ENCODE measurements at regions not wholly inside any gene's neighbourhood (a gene's known extent, or its start where the extent isn't known, plus 50 kb on each side); places are given as distances from the start of the nearest gene placed in this dataset.

- no peak for DNase-seq (ENCODE audit: low read depth in 3 of 3)
These were observed 146.5 kb downstream of the SYK start for GRCh38 chr9:90948156-90948555.

- no peak for DNase-seq (ENCODE audit: low read depth in 3 of 3)
These were observed 149.0 kb downstream of the SYK start for GRCh38 chr9:90950600-90950999.

GRCh38 chr9:90953200-90953599 is 151.6 kb downstream of the SYK start:
- no peak for DNase-seq (ENCODE audit: low read depth in 3 of 3)

GRCh38 chr9:90953805-90954204 is 152.2 kb downstream of the SYK start:
- no peak for DNase-seq (ENCODE audit: low read depth in 3 of 3)

DNA sequence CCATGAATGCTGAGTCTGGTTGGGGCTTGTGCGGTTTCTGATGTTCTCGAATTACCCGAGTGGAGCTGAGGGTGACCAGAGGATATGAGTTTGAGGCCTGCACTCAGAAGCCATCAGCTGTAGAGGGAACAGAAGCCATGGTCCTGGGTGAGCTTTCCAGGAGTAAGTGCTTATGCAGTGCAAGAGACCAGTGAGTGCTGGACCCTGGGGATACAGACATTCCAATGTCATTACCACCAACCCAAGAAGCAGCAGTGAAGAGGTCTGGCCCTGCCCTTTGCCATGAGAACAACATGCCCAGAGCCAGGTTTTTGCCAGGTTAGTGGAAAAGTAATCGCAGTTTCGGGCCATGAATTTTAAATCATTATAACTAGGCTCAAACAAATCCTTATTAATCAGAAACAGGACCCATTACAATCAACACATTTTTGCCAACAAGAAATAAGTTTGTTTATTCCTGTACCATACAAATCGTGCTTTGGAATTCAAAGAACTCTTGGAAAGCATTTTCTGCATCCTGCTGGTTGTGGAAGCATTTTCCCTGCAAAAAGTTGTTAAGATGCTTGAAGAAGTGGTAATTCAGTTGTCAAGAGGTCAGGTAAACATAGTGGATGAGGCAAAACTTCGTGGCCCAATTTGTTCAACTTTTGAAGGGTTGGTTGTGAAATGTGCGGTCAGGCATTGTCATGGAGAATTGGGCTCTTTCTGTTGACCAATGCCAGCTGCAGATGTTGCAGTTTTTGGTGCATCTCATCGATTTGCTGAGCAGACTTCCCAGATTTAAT is 154.6 kb downstream of the SYK start:
- no peak for DNase-seq (ENCODE audit: low read depth in 3 of 3)

DNA sequence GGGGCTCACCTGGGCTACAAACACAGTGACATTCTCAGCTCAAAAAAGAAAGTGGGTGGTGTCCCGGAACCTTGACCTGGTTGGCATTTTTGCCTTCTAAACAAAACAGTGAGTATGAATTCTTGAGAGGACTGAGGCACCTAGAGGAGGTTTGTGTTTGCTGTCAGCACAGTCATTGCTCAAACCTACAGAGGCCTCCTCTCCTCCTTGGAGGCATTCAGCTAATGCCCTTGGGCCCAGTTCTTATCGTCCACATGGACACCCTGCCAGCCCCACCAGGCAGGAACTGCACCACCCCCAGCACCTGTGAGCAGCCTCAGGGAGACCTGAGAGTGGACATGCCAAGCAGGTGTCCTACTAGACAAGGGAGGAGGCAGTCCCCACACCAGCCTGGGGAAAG is 156.7 kb downstream of the SYK start:
- DNase-seq (ENCODE audit: low read depth in 3 of 3), result no peak

DNA sequence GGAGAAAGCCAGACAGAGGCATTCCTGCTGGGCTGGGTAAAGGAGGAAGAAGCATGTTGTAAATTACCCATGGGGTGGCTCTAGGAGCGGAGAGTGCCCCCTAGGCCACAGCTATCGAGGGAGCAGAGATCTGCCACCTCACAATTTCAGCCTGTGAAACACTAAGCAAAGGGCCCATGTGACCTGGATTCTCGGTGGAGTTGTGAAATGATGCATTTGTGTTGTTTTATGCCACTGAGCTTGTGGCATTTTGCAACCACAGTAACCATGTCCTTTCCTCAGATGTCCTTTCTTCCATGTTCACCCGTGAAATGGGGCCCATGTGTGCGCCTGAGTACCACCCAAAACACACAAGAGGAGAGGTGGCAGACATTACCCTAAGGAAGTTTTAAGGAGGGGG is 159.3 kb downstream of the SYK start:
- DNase-seq (ENCODE audit: low read depth in 3 of 3), result no peak

DNA sequence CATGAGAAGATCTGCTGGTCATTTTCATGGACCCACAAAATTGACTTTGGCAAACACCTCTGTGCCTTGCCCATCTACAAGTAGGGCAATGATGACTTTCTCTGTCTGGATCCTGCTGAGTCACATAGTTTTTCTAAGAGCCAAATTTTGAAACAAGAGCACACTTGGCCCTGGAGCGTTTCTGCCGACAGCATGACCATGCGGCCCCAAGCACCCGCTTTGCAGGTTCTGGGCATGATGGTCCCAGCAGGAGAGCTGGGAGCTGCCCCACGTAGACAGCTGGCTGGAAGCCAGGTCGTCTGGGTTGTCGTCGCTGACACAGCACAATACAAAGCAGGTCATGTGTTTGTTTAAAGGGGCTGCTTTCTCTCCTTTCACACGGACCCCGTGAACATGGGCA is 159.8 kb downstream of the SYK start:
- DNase-seq (ENCODE audit: low read depth in 3 of 3), result no peak

DNA sequence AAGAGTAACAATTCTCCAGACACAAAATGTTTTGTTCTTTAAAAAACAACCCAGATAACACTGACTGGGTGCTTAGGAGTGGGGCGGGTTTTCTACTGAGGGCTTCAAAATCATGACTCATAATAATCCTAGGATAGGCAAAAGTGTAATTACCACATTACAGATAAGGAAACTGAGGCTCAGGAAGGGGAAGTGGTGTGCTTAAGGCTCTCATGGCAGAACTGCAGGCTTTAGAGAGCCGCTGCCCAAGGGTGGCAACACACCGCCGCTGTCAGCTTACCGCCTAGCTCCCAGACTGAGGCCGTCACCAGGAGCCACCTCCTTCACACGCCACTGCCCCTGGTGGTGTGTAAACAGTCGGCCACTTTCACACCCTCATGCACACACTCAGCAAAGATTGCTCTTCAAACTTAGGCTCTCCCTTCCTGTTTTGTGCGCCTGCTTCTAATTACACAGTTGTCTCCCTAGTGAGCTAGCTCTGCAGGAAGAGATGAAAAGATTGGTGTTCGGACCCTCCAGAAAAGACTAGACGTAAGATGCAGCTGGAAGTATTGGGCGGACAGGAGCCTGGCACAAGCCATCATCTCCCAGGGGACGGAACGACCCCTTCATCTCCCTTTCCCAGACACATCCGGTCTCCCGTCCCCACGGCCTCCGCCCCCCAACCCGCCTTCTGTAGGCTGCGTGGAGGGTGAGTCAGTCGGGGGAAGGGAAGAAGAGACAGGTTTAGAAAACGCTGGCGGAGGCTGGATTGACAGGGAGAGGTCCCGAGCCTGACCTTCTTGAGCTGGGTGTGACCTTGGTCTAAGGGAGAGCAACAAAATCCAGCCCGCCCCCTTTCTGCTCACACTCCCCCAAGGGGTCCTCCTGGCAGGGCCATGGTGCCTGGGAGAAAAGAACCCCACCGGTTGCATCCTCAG is 162.7 kb downstream of the SYK start:
- DNase-seq (ENCODE audit: low read depth in 3 of 3), result no peak

DNA sequence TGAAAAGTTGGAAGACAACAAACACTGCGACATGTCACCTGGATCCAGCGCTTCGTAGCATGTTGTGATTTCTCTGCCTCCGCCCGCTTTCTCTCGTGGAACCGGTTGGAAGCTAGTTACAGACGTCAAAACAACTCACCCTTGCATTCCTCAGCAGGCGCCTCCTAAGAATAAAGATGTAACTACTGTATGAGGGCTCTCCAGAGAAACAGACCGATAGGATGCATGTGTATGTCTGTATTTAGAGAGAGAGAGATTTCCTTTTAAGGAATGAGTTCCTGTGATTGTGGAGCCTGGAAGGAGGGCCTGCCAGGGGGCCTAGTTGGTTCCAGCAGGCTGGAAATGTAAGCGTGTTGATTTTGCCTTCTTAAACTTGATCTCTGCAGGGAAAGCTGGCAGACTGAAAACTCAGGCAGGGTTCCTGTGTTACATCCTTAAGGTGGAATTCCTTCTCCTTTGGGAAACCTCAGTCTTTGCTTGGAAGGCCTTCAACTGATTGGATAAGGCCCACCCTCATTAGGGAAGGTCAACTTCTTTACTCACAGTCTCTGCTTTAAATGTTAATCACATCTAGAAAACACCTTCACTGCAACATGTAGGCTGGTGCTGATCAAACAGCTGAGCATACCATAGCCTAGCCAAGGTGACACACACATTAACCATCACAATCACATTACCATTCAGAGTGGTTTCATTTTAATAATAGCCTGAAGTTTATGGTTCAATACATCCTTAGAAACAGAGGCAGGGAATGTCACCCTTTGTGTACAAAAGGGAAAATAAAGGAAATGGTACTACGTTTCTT is 163.8 kb downstream of the SYK start:
- no peak for DNase-seq (ENCODE audit: low read depth in 3 of 3)

DNA sequence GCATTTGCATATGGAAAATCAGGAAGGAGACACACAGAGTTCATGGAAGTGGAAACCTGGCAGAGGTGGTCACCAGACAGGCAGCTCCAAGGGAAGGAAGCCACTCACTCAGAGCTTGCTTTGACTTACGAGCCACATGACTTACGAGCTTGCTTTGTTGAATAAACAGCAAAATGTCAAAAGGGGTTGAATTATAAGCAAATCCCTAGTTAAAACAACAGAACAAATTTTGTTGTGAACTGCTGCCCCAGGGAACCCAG is 164.3 kb downstream of the SYK start:
- DNase-seq (ENCODE audit: low read depth in 3 of 3), result no peak

- DNase-seq (ENCODE audit: low read depth in 3 of 3), result peak; percentile 32 to 34 (median 33)
These were observed 165.0 kb downstream of the SYK start for GRCh38 chr9:90966480-90967144.

GRCh38 chr9:90967145-90967538 is 165.5 kb downstream of the SYK start:
- no peak for DNase-seq (ENCODE audit: low read depth in 3 of 3)

DNA sequence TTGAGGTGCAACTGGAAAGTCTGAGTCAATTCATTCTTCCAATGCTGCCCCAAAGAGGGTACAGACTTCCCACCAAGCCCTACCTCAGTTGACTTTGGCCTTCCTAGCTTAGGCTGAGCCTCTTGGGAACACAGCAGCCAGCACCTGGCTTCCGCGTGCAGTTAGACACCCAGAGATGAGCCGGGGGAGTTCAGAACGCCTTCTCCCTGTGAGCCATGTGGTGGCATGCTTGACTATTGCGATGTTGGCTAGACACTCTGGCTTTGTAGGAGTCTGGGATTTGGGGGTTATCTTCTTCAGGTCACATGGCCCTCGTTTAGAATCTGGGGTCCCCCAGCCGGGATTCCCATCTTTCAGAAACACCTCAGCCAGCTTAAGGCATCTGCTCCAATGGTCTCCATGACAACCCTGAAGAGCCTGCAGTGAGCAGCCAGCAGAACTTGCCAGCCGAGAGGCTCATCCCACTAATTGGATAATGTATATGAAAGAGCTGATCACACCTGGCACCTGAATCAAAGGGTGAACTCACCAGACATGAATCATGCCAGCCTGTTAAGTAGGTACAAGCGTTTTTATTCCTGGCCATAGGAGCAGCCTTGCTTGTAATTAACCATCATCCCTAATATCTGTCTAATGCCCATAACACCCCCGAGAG is 167.5 kb downstream of the SYK start:
- no peak for DNase-seq (ENCODE audit: low read depth in 3 of 3)

- no peak for DNase-seq (ENCODE audit: low read depth in 3 of 3)
These were observed 169.0 kb downstream of the SYK start for GRCh38 chr9:90970608-90971007.

DNA sequence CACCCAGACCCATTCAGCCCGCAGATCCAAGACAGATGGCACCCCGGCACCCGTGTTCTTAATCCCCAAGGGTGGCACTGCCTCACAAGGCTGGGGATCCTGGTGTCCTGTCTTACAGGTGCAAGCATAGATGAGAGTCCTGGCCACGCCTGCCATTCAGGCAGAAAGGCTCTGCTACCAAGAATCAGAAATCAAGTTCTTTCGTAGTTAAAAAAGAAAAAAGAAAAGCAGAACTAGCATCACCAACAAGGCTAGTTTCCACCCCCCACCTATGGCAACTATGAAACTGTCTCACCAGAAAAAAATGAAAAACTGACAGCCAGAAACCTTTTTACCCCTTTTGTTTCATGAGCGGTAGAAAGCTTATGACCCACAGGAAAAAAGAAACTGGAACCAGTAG is 170.4 kb downstream of the SYK start:
- no peak for DNase-seq (ENCODE audit: low read depth in 3 of 3)

- DNase-seq (ENCODE audit: low read depth in 3 of 3), result no peak
These were observed 172.4 kb downstream of the SYK start for GRCh38 chr9:90974016-90974415.

- no peak for DNase-seq (ENCODE audit: low read depth in 3 of 3)
These were observed 173.1 kb downstream of the SYK start for GRCh38 chr9:90974643-90975245.

DNA sequence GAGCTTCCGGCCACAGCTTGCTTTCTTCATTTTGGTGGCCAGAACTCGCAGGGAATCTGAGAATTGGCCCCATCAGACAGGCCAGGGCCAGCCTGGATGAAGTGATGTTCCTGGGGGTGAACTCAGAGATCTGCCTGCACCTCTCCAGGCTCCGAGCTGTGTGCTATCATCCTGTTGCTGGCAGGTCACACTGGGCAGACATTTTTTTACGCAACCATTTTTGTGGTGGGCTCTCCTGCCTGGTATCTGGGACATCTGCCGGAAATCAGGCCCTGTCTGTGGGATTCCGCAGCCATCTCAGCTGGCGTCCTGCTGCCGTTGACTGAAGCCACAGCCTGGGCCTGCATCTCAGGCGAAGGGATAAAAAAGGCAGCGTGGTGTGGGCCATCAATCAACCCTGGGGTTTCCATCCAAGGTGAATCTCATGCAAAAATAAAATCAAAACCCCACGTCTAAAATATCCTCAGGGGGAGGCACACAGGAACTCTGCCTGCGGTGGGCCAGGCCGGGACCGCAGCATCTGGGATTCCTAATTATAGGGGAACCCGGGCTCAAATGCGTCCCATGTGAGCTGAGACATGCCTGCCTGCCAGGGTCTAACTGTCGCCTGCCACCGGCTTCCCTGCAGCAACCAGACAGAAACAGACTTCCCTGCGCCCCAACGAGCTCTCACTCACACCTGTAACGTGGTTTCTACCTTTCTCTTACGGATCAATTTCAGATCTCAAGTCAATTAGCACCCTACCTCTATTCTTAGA is 174.3 kb downstream of the SYK start:
- DNase-seq (ENCODE audit: low read depth in 3 of 3), result no peak

DNA sequence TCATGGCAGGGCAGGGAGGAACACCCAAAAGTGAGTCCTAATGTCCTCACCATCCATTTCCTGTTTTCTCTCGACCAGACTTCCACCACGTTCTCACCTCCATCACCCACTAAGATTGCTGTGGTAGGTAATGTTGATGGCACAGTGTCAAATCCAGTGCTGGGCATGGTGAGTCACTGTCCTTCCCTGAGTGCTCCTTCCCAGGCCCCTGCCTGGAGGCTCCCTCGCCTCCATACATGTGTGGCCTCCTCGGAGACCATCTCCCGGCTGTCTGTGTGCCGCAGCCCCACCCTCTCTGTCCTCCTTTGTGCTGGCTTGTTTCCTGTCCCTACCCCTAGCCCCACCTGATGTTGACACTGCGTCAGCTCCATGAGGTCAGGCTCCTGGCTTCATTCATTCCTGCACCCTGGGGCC is 177.5 kb downstream of the SYK start:
- DNase-seq (ENCODE audit: low read depth in 3 of 3), result no peak
